SJCRH30 (cell line): ENCODE measurements at regions not wholly inside any gene's neighbourhood (a gene's known extent, or its start where the extent isn't known, plus 50 kb on each side); places are given as distances from the start of the nearest gene placed in this dataset.

Experiments used
- DNase-seq, 2 experiments: peaks; one replicate each; pipeline ENCODE4 v3.0.0-alpha.2; 2015 to 2020
- H3K27ac ChIP-seq: fragments of 250-450 bp; sonication (Bioruptor Pico); 2 replicates; pipeline ENCODE4 v1.5.1; 2020; ENCODE audit warnings: mild to moderate bottlenecking, moderate library complexity
- H3K27me3 ChIP-seq: fragments of 250-450 bp; sonication (Bioruptor Pico); 2 replicates; pipeline ENCODE4 v1.5.1; 2020; ENCODE audit warnings: mild to moderate bottlenecking, moderate library complexity
- H3K36me3 ChIP-seq: fragments of 250-450 bp; sonication (Bioruptor Pico); 2 replicates; pipeline ENCODE4 v1.5.1; 2020; ENCODE audit warnings: mild to moderate bottlenecking, moderate library complexity
- H3K4me1 ChIP-seq: fragments of 250-450 bp; sonication (Bioruptor Pico); 2 replicates; pipeline ENCODE4 v1.5.1; 2020; ENCODE audit warnings: mild to moderate bottlenecking, moderate library complexity
- H3K4me3 ChIP-seq: fragments of 250-450 bp; sonication (Bioruptor Pico); 2 replicates; pipeline ENCODE4 v1.5.1; 2020; ENCODE audit warnings: mild to moderate bottlenecking, moderate library complexity
- H3K9me3 ChIP-seq: fragments of 250-450 bp; sonication (Bioruptor Pico); replicated peaks from 2 replicates; pipeline ENCODE4 v1.5.1; 2020; ENCODE audit warnings: mild to moderate bottlenecking, moderate library complexity

DNA sequence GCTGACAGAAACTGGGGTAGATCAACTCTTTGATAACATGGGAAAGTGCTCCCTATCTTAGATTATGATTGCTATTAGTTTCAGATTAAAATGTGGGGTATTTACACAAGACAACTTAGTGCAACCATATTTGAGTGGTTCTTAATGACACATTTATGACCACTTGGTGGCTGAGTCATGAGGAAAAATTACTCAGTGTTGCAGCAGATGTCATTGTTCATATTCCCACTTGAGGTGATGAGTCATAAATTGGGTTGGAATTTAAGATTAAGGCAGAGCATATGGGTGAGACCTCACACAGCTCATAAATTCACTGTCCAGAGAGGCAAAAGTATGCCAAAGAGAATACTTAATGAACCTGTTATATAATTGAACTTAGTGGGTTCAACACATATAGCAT, 408.3 kb downstream of the DMRT2 start:
- peaks cover 49% of the 10 kb centered on the region for H3K4me1 ChIP-seq
- no peaks in the 10 kb centered on the region for H3K9me3 ChIP-seq
- DNase-seq, result peak; percentile 57 to 88
- no peak overlapping the region for H3K4me3 ChIP-seq
- H3K27ac ChIP-seq, result peak overlapping the region; percentile 44
- no peaks in the 10 kb centered on the region for H3K27me3 ChIP-seq
- no peaks in the 10 kb centered on the region for H3K36me3 ChIP-seq

DNA sequence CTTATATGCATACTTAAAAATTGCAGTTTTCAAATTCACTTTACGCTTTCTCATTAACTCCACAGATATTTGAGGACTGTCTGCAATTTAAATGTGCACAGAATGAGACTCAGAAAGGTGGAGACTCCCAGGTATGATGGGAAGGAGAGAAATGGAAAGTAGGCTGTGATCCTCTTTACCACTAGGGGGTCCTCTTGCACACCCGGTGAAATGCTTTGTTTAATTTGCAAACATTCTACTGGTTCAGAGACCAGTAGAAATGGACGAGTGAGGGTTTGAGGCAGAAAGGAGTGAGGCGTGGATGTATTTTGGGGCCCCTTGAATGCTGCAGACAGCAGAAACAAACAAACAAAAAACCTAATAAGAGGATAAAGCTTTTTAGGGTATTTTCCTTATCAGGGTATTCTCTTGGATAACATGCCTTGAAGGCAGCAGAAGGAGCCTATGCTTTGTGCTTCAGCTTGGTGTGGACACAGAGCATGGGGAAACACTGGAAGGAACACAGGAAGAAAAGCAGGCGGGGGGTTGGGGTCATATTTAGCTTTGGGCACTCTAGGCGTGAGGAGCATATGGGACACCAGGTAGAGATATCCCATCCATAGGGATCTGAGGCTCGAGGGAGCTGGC, 410.1 kb downstream of the DMRT2 start:
- Histone ChIP-seq H3K9me3 (no peaks in the 10 kb centered on the region), H3K36me3 (no peaks in the 10 kb centered on the region), H3K4me1 (peaks cover 49% of the 10 kb centered on the region), H3K4me3 (no peak overlapping the region), H3K27me3 (no peaks in the 10 kb centered on the region), H3K27ac (no peak overlapping the region)
- peak; percentile 33 to 64 for DNase-seq

DNA sequence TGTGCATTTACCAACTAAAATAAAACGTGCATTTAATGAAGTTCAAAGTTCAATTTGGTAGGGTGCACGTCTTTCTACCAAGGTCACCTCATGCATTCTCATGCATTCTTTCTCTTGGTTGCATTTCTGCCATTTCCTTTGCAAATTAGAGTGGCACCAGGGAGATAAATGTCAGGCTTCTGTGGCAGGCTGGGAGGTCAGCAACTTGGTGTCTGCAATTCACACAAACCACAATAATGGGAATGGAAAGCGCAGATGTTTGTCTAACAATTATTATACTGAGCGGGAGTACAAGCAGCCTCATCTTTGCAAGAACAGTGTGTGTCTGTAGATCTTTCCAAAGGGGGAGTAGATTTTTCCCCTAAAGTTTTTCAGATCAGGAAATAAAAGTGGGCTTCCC, 411.7 kb downstream of the DMRT2 start:
- H3K4me1 ChIP-seq, result peaks cover 43% of the 10 kb centered on the region
- no peak overlapping the region for H3K4me3 ChIP-seq
- H3K36me3 ChIP-seq, result no peaks in the 10 kb centered on the region
- H3K9me3 ChIP-seq, result no peaks in the 10 kb centered on the region
- peak in 1 of 2 experiments; percentile 22 for DNase-seq
- H3K27ac ChIP-seq, result peak overlapping the region; percentile 5; the same call in 1 of the 2 replicates
- no peaks in the 10 kb centered on the region for H3K27me3 ChIP-seq

DNA sequence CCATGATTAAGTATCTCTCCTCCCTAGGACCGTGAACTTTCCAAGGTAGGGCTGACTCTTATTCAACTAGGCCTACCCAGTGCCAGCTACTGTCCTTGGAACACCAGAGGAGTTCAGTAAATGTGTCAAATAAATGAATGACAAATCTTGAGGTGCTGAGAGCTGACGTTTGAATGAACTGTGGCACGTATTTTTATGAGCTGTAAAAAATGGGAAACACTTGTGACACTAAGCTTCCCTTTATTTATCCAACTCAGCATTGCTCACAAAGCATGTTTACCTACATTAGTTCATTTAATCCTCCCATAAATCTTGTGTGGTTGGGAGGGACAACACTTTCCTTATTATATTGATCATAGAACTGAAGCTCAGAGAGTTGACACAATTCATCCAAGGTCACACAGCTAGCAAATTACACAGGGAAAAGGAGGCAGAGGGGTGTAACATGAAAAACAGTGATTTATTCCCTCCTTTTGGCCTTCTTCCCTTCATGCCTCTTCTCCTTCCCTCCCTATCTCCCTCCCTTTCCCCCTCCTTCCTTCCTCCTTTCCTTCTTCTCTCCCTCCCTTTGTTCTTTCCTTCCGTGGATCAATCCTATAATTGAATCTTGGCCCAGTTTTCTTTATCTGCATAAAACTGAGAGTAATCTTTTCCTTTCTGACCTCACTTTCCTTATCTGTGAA, 412.6 kb downstream of the DMRT2 start:
- no peak overlapping the region for H3K4me3 ChIP-seq
- H3K4me1 ChIP-seq, result peaks cover 42% of the 10 kb centered on the region
- no peaks in the 10 kb centered on the region for H3K9me3 ChIP-seq
- no peaks in the 10 kb centered on the region for H3K36me3 ChIP-seq
- H3K27me3 ChIP-seq, result no peaks in the 10 kb centered on the region
- DNase-seq, result no peak
- no peak overlapping the region for H3K27ac ChIP-seq

DNA sequence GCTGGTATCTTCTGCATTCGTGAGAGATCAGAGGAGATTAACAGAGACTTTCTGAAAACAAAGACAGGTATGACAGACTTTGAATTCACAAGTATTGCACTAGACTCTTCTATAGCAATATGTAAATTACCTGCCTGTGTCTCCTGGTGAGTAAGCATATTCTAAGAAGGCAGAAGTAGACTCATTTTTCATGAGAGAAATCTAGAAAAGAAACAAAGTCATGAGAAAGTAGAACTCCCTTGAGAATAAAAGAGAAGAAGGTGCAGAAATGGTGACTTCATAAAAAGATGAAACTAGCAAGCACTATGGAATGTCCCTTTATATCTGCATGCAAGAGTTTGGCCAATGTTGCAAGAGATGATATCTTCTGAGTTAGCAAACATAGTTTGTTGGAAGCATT, 419.8 kb downstream of the DMRT2 start:
- Histone ChIP-seq H3K36me3 (no peaks in the 10 kb centered on the region), H3K27me3 (no peaks in the 10 kb centered on the region), H3K9me3 (no peaks in the 10 kb centered on the region), H3K4me1 (peaks cover 7% of the 10 kb centered on the region), H3K27ac (no peak overlapping the region), H3K4me3 (no peak overlapping the region)
- no peak for DNase-seq

DNA sequence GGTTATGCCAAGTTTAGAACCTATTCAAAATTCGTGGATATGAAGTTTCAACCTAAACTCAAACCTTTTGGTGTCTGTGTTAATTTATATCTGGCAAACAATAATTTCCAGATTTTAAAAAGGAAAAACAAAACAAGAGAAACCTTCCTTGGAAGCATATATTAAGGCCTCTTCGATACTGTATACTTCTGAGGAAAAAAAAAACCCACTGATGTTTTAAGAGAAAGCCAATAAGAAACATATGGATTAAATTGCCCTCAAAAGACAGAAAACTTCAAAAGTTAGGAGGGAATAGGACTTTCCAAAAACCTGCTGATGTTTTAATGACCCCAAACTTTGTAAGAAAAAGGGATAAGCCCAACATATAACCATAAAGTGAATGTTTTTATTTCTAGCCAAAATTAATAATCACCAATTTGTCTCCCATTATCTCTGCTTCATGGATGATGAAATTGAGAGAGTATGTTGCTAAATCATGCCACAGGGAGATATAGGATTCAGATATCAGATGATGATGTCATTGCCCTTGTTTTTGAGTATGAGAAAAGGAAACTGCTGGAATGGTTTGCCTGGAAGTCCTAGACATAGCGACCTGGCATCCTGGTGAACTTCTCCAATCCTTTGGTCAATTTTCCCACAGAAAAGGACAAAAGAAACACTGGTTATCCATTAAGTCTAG, 423.9 kb downstream of the DMRT2 start:
- H3K27me3 ChIP-seq, result no peaks in the 10 kb centered on the region
- DNase-seq, result no peak
- no peak overlapping the region for H3K4me3 ChIP-seq
- peaks cover 4% of the 10 kb centered on the region for H3K4me1 ChIP-seq
- H3K36me3 ChIP-seq, result no peaks in the 10 kb centered on the region
- H3K9me3 ChIP-seq, result peaks cover 4% of the 10 kb centered on the region; the same call in 1 of the 2 replicates
- H3K27ac ChIP-seq, result no peak overlapping the region

DNA sequence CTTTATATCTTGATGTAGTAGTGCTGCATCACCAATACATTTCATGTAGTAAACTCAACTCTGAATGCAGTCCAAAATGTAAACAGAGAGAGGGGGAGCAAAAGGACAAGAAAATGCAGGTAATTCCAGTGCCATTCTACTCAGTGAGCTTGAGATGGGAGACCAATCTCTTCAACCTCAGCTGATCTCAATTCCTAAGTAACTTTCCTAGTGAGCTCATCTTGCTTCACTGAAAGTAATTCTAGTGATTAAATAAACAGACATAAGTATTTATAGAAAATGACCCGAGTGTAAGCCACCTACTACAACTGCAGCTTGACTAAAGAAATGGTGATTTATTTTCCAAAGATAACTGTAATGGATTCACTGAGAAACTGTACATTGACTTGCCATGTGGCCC, 424.5 kb downstream of the DMRT2 start:
- H3K9me3 ChIP-seq, result peaks cover 4% of the 10 kb centered on the region; the same call in 1 of the 2 replicates
- no peak for DNase-seq
- no peaks in the 10 kb centered on the region for H3K36me3 ChIP-seq
- H3K4me3 ChIP-seq, result no peak overlapping the region
- no peak overlapping the region for H3K27ac ChIP-seq
- peaks cover 4% of the 10 kb centered on the region for H3K4me1 ChIP-seq
- no peaks in the 10 kb centered on the region for H3K27me3 ChIP-seq

DNA sequence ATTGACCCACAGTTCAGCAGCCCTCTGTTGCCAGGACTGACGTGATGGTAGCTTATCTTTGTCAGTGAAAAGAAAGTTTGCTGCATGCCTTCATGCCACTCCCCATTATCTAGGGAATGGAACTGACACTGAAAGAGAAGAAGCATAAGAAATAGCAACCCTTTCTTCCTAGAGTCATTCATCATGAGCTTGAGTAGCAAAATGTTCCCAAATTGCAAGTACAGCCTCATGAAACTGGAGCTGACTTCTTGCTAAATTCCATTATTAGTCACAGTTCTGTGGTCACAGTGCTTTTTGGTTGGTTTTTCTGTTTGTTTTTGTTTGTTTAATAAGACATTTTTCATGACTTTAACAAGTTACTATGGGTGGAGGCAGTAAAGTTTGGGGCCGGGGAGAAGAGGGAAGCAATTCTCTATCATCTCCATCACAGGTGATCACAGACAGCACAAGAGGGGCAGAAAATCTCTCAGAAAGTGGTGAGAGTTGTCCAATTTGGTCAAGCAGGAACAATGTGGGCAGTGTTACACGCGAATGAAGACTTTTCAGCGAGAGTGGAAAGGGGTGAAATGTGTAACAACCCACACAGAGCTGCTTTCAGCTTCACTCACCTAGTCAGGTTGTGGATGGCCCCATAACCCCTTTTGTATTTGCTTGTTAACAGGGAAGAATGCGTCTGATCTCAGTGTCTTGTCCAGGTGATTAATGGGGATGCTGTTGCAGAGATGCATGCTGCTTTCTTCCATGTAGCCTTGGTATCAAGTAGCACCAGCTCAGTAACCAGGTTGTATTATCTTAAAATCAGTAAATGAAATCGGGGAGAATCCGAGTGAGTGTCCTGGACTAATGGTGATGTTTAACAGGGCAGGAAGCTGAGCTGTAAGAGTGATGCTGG, 440.4 kb downstream of the DMRT2 start:
- DNase-seq, result peak; percentile 11 to 61
- peak overlapping the region; percentile 24 for H3K27ac ChIP-seq
- H3K4me3 ChIP-seq, result no peak overlapping the region
- H3K4me1 ChIP-seq, result peaks cover 31% of the 10 kb centered on the region
- H3K9me3 ChIP-seq, result no peaks in the 10 kb centered on the region; the same call in 1 of the 2 replicates
- H3K27me3 ChIP-seq, result no peaks in the 10 kb centered on the region
- no peaks in the 10 kb centered on the region for H3K36me3 ChIP-seq

DNA sequence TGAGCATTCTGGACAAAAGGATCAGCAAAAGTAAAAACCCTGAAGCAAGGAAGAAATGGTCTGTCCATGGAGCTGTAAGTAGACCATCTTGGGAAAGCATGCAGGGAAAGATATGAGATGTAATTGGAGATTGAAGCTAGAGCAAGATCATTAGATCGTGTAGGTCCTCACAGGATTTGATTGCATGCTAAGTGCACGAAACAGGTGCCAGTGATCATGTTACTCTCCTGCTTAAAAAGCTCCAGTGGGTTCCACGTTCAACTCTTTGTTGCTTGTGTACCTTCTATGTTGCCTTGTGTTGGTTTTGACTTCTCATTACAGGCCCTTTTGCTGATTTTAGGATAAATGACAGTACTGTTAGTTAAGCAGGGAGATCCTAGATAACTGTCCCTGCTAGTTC, 442.0 kb downstream of the DMRT2 start:
- Histone ChIP-seq H3K4me1 (peaks cover 31% of the 10 kb centered on the region), H3K9me3 (no peaks in the 10 kb centered on the region; the same call in 1 of the 2 replicates), H3K27ac (0 out of 2 replicates have a peak overlapping the region, but pooled peaks have one; percentile 11), H3K36me3 (no peaks in the 10 kb centered on the region), H3K27me3 (no peaks in the 10 kb centered on the region), H3K4me3 (no peak overlapping the region)
- peak in 1 of 2 experiments; percentile 60 for DNase-seq

DNA sequence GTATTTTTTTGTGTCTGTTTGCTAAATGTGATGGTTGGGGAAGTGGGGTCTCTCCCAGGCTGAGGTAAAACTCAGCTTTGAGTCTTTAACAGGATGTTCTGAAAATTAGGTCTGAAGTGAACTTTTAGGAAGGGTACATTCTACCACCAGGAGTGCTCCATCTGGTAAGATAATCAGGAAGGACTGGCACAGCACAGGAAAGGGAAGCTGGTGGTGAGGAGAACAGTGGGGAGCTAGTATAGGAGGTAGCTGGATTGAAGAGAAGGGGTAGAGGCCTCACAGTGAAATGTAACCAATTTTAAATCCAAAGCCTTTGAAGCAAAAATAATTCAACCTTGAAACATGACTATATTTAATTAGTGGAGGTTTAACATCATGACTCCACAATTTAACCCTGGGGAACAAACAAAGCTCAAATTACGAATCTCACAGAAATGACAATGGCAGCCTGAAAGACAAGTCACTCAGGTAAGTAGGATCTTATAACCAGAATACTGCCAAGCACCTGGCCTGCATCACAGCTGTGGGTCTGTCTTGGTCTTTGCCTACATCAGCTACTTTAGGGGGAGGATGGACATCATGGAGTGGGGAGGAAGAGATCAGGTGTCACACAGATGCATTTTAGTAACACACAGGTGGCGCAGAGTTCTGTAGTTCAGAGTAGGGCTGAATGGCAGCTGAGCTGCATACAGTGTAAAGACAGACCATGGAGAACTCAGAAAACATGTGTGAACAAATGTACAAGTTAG, 445.3 kb downstream of the DMRT2 start:
- H3K36me3 ChIP-seq, result no peaks in the 10 kb centered on the region
- H3K27ac ChIP-seq, result no peak overlapping the region
- peak in 1 of 2 experiments; percentile 11 for DNase-seq
- peaks cover 18% of the 10 kb centered on the region for H3K4me1 ChIP-seq
- no peaks in the 10 kb centered on the region for H3K27me3 ChIP-seq
- no peak overlapping the region for H3K4me3 ChIP-seq
- no peaks in the 10 kb centered on the region for H3K9me3 ChIP-seq

DNA sequence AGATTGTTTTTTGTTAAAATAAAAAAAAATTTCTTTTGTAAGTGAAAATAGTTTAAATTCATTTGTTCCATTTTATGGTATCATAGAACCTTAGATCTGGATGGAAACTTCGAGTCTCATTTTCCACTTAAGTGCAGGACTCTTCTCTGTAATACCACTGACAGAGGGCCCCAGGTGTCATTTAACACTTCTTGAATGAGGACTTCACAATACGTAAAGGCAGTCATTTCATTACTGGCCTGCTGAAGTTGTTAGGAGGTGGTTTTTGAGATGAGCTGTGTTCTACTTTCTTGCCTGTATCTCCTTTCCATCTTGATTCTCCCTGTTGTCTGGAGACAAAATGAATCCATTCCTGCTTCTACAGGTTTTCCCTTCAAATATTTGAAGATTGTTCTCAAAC, 455.3 kb downstream of the DMRT2 start:
- no peak overlapping the region for H3K4me3 ChIP-seq
- H3K27me3 ChIP-seq, result no peaks in the 10 kb centered on the region
- no peaks in the 10 kb centered on the region for H3K4me1 ChIP-seq
- H3K9me3 ChIP-seq, result no peaks in the 10 kb centered on the region
- no peak for DNase-seq
- no peak overlapping the region for H3K27ac ChIP-seq
- no peaks in the 10 kb centered on the region for H3K36me3 ChIP-seq

DNA sequence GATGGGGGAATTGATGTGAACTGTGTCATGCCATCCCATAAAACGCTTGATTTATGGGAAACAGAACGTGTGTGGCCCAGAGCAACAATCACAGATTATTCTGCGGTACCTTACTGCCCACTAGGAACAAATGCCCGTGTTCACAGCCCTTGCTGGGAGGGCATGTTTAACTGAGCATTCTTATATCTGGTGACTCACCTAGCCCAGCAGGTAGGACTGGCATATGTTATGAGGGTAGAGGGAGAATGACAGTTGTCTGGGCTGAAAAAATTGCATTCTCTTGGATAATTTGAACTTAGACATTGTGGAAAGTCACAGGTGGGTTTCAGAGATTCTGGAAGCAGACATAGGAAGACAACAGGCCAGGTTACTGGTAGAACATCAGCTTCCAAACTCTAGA, 460.6 kb downstream of the DMRT2 start:
- Histone ChIP-seq H3K4me1 (peaks cover 4% of the 10 kb centered on the region; the same call in 1 of the 2 replicates), H3K9me3 (no peaks in the 10 kb centered on the region), H3K36me3 (no peaks in the 10 kb centered on the region), H3K27me3 (no peaks in the 10 kb centered on the region), H3K4me3 (no peak overlapping the region), H3K27ac (no peak overlapping the region)
- no peak for DNase-seq

DNA sequence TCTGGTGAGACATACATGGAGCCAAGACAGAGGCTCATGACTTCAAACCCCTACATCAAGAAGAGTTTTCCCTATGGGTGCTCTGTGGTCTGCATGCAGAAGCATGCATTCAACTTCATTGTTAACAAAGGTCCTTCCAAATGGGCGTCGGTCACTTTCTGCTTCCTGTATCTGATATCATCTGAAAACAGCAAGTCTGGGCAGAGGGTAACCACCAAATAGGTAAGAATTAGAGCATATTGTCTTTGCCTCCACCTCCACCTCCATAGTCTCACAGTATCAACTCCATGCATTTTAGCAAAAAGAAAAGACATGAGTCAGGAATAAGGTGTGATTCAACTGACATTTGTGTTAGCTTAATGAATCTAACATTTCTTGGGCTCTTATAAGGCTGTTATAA, 462.9 kb downstream of the DMRT2 start:
- peaks cover 4% of the 10 kb centered on the region; the same call in 1 of the 2 replicates for H3K4me1 ChIP-seq
- no peak overlapping the region for H3K27ac ChIP-seq
- no peaks in the 10 kb centered on the region for H3K36me3 ChIP-seq
- no peaks in the 10 kb centered on the region for H3K27me3 ChIP-seq
- DNase-seq, result no peak
- no peak overlapping the region for H3K4me3 ChIP-seq
- H3K9me3 ChIP-seq, result 0 out of 2 replicates have a peak, but pooled peaks cover 3% of the 10 kb centered on the region

DNA sequence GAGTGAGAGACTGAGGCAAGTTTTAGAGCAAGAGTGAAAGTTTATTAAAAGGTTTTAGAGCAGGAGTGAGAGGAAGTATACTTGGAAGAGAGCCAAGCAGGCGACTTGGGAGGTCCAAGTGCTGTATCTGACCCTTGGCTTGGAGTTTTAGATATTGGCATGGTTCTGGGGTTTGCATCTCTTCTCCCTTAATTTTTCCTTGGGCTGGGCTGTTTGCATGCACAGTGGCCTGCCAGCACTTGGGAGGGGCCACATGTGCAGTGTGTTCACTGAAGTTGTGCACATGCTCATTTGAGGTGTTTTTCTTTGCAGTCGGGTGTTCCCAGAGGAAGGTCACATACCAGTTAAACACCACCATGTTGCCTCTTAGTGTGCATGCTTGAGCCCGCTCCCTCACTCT, 464.1 kb downstream of the DMRT2 start:
- Histone ChIP-seq H3K4me1 (peaks cover 4% of the 10 kb centered on the region; the same call in 1 of the 2 replicates), H3K36me3 (no peaks in the 10 kb centered on the region), H3K9me3 (0 out of 2 replicates have a peak, but pooled peaks cover 3% of the 10 kb centered on the region), H3K4me3 (no peak overlapping the region), H3K27ac (no peak overlapping the region), H3K27me3 (no peaks in the 10 kb centered on the region)
- DNase-seq, result peak; percentile 20 to 39
